ENCODE measurements at regions not wholly inside any gene's neighbourhood (a gene's known extent, or its start where the extent isn't known, plus 50 kb on each side); places are given as distances from the start of the nearest gene placed in this dataset.
"Not testable (repeated sequence)": the region's sequence is repeated elsewhere in the genome, so short reads cannot be mapped to it uniquely, and the experiment has no call there.

DNA sequence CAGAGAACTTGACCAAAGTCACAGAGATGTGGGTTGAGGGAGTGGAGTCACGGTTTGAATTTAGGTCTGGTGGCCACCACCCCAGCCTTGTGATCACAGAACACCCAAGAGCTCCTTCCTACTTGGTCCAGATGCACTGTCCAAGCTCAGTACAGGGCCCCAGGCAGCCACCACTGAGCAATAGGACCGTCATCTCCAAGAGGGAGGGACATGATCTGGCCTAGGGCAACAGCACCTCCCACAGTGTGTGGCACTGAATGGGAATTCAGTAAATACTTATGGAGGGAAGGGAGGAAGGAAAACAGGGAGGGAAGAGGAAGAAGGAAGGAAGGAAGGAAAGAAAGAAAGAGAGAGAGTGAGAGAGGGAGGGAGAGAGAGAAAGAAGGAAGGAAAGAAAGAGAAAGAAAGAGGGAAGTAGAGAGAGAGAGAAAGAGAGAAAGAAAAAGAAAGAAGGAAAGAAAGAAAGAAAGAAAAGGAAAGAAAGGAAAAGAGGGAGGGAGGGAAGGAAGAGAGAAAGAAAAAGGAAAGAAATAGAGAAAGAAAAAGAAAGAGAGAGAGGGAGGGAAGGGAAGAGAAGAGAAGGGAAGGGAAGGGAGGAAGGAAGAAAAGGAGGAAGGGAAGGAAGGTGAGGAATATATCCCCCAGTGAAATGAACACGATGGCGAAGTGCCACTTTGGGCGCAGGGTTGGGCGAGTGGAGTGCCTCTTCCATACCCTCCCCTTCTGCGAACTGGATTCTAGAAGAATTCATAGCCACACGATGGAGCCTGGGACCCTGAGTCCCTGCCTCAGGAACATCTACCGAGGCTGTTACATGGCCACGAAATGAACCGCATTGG lies 243.7 kb downstream of the TFAP2C start:
- DNase-seq (ENCODE audit: low spot score): no peak

DNA sequence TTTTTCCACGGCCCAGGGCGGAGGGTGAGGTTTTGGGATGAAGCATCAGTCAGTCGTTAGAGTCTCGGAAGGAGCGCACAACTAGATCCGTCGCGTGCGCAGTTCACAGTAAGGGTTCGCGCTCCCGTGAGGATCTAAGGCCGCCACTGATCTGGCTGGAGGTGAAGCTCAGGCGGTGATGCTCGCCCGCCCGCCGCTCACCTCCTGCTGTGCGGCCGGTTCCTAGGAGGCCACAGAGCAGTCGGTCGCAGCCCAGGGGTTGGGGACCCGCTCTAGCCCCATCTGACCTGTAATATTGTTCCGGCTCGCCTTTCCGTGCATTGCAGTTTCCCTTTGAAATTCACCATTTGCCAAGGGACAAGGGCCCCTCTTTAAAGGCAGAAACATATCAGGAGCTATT lies 244.7 kb downstream of the TFAP2C start:
- DNase-seq (ENCODE audit: low spot score): no peak

DNA sequence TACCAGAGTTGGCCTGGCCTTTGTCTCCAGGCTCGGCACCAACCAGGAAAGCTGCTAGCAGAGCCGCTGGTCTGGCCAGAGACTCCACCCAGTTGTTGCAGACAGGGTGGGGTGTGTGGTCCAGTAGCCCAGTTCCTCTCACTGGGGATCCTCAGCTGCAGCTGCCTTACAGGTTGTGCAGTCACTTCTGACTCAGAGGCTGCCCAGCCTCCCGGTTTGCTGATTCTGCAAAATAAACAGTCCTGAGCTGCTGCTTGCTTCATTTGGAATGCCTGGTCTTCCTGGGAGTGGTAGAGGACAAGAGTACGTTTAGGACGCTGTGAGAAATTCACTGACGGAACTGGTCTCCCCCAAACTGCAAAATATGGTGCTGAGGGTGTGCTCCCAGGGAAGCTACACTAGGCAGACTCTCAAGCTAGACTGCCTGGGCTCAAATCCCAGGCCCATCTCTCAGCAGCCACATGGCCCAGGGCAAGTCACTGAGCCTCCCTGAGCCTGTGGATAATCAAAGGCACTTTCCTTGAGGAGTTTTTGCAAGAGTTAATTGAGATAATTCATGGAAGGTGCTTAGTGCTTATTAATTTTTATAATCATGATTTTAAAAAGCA lies 246.1 kb downstream of the TFAP2C start:
- DNase-seq (ENCODE audit: low spot score): peak; percentile 97

DNA sequence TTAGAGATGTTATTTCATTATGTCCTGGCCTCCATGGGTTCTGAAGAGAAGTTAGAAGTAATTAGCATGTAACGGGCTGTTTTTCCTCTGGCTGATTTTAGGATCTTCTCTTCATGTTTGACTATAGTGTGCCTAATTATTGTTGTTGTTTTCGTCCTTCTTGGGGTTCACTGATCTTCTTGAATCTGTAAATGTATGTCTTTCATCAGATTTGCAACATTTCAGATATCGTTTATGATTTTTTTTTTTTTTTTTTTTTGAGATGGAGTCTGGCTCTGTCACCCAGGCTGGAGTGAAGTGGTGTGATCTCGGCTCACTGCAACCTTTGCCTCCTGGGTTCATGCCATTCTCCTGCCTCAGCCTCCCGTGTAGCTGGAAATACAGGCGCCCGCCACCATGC lies 246.7 kb downstream of the TFAP2C start:
- DNase-seq (ENCODE audit: low spot score): no peak

DNA sequence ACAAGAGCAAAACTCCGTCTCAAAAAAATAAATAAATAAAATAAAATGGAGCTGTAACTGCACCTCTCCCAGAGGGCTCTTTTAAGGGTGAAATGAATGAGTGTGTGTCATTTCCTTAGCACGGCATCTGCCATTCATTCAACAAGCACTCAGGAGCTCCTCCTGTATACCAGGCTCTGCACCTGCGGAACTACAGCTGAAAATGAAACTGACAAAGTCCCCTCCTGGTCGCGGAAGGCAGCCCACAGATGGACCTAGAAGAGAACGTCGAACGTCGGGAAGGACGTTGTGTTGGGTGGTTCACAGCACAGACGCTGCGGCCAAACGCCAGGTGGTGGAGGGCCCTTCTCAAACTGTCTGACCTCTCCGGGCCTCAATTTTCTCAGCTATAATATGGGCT lies 256.4 kb downstream of the TFAP2C start:
- no peak for DNase-seq (ENCODE audit: low spot score)

DNA sequence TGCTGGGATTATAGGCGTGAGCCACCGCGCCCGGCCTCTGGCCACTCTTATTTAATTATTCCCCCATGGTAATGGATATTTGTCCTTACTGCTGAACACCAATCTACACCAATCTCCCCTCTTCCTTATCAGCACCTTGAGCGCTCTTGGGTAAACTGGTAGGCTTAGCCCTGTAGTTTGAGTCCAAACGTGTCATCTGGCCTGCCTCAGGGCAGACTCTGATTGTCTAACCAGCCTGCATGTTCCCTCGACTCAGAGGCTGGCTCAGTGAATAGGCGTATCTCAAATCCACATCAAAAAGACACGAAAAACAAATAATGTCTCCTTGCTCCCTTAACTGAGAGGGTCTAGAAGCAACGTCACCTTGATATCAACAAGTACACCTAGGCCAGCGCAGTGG lies 260.9 kb downstream of the TFAP2C start:
- DNase-seq (ENCODE audit: low spot score): no peak

DNA sequence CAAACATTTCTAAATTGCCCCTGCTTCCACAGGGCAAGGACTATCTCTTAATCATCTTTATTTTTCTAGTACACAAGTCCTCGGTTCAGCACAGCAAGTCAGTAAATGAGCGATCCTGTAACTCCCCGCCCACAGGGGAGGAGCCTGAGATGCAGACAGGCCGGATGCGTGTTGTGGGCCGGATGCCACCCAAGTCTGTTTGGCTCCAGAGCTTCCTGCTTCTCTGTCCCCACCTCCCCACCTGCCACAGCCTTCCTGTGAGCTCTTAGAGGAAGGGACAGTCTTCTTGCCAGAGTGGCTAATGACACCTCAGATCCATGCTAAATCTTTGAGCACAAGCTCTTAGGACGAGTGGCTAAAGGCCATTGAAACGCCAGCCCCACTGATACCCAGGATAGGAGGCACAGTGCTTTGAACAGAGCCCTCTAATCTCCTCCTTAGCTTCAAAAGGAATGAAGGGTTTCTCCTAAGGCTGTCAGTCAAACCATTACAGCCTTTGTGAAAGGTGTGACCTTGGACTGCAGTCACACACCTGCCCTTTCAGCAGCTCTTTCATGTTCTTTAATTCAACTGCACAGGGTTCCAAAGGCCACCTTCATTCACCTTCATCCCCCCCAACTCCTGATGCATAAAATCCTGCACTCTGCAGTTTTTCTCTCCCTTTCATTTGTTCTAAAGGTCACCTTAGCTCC lies 264.3 kb downstream of the TFAP2C start:
- no peak for DNase-seq (ENCODE audit: low spot score)

DNA sequence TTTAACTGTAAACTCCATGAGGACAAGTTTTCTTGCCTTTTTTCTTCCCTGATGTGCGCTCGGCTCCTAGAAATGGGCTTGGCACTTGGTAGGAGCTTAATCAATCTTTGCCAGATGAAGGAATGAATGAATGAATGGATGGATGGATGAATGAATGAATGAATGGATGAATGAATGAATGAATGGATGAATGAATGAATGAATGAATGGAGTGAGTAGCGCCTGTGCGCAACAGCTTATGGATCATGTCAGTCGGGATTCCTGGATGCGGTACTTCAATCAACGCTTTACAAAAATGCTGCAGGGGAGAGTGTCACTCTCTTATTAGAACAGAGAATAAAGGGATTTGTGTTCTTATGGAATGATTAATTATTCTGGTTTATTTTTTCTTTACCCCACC lies 267.3 kb downstream of the TFAP2C start:
- DNase-seq (ENCODE audit: low spot score): no peak

DNA sequence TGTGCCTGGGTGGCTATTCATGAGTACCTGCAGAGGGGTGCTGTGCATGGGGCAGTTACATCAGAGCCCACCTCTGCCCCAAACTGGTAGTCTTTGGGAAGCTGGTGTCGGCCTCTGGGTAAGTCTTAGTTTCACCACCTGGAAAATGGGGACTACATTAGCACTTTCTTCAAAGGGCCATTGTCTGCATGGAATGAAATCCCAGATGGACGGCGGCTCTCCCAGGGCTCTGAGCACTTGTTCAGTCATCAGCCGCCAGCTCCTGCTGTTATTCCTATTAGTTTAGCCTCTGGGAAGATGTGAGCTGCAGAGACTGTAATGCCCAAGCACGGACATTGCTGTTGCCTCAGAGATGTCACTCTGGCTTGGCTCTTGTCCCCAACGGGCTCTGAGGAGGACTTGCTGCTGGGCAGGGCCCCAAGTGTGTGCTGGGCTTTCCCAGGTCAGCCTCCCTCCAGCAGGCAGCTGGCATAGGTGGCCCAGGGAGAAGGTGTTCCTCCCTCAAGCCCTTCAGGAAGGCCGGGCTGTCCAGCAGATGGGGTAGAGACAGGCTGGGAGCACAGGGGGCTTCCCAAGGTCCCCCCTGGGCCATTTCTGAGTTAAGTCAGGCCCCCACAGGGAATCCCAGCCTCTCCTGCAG lies 268.3 kb downstream of the TFAP2C start:
- no peak for DNase-seq (ENCODE audit: low spot score)

DNA sequence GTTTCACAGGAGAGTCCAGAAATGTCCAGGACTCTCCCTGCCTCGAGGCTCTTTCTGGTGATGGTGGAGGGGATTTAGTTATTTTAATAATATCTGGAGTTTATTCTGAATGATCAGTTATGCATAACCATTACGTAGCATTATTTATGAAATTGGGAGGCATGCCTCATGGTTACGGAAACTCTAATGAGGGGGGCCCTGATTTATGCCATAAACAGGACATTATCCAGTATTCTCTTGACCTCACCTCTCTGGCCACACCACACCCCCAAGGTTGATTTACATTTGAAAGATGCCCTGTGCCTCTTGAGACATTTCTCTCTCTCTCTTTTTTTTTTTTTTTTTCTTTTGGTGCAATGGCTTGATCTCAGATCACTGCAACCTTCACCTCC lies 268.8 kb downstream of the TFAP2C start:
- DNase-seq (ENCODE audit: low spot score): no peak

DNA sequence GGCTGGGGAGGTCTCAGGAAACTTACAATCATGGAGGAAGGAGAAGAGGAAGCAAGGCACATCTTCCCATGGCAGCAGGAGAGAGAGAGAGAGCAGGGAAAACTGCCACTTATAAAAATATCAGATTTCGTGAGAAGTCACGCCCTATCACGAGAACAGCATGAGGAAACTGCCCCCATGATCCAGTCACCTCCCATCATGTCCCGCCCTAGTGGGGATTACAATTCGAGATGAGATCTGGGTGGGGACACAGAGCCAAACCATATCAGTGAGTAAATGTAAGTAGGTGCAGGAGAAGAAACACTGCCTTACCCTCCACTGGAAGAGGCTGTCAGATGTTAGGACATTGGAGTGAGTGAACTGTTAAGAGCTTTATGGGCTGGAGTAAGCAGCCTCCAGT lies 270.4 kb downstream of the TFAP2C start:
- no peak for DNase-seq (ENCODE audit: low spot score)

DNA sequence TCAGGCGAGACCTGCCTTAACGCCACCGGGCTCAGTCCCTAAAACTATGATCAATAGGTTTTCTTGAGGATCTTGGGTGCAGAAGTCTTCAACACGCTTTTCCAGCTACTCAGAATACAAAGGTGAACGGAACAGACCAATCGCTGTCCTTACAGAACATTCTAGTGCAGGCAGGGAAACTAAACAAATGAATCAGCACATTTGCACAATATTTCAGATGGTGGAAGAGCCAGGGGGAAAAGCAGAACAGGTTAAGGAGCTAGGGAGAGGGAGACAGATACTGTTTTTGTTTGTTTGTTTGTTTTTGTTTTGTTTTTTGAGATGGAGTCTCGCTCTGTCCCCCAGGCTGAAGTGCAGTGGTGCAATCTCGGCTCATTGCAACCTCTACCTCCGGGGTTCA lies 271.1 kb downstream of the TFAP2C start:
- no peak for DNase-seq (ENCODE audit: low spot score)

DNA sequence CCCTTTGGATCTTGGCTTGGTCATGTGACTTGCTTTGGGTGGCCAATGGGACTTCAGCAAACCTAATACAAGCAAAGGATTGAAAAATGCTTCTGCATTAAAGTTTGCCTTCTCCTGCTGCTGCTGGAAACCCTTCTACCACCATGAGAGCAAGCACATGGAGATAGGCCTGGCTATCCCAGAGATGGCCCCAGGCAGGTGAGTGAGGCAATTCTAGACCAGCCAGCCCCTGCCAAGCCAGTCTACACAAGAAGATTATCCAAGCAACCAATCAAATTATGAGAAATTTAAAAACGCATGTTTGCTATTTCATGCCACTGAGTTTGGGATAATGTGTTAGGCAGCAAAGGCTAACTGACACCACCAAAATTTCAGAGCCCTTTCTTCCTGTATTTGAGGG lies 274.3 kb downstream of the TFAP2C start:
- DNase-seq (ENCODE audit: low spot score): no peak

DNA sequence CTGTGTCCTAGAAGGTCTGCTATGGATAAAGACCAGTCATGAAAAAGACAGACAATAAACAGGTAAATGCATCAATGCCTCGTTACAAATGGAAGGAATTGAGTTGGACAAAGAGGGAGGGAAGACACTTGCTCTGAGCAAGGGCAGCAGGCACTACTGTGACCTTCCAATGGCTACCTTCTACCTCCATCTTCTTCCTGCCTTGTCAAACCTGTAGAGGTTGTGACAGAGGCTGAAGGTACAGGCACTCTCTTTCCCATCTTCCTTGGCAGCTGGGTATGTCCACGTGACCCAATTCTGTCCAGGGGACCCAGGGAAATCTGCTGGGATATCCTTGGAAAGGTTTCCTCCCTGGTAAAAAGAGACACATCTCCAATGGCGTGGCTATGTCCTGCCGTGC lies 274.8 kb downstream of the TFAP2C start:
- no peak for DNase-seq (ENCODE audit: low spot score)

DNA sequence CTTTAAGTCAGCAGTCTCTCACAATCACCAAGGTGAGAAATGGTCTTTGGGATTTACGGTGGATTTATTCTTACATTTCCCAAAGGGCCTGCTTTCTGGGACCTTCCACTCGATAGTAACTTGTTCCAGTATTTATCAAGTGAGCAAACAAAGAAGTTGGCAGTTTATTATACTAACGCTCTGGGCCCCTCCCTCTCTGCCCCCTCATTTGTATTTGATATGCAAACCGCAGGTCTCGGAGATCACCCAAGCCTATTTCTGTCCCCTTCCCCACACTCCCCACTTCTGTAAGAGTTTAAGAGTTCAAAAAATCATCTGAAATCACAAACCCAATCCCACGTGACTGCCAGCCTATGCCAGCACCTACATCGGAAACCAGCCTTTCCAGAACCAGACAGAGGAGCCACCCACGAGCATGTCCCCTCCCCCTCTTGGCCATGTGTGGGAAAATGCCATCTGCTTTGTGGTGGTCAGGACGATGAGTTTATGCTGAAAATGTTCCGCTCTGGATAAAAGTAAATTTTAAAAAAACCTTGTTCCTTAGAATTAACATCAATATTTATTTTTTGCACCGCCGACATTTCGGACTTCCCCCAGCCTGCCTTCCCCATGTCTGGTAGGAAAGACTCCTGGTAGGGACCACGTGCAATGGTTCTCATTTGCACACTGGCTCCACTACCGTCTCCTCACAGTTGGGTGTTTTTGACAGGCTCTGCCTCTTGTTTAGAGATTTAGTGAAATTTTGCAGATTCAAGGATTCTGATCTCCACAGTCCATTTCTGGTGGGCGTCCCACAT lies 281.0 kb downstream of the TFAP2C start:
- no peak for DNase-seq (ENCODE audit: low spot score)

DNA sequence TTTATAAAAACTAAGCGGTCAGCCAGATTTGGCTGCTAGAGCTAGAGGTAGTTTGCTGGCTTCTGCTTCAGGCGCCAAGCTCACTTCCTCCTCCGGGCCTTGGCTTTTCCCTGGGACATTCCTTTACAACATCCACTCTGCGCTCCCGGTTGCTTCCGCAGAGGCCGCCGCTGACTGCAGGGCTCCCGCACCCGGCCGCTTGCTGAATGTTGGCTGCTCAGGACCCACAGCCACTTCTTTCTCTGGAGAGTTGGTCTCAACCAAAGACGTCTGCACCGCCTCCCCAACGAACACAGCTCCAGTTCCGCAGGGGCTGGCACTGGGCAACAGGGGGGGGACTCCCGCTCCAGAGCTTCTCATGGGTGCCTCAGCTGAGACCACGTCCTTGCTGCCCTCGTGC lies 282.8 kb downstream of the TFAP2C start:
- DNase-seq (ENCODE audit: low spot score): no peak

DNA sequence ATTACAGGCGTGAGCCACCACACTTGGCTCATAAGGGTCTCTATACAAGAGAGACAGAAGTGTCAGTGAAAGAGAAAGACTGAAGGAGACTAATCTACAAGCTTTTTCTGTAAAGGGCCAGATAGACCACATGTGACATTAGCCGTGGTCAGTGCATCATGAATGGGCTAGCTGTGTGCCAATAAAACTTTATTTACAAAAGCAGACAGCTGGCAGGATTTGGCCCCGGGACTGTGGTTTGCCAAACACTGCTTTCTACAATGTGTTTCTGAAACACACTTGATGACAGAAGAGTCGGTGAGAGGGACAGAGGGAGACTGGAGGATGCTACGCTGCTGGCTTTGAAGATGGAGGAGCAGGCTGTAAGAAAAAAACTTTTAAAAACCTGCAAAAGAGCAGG lies 285.4 kb downstream of the TFAP2C start:
- no peak for DNase-seq (ENCODE audit: low spot score)

DNA sequence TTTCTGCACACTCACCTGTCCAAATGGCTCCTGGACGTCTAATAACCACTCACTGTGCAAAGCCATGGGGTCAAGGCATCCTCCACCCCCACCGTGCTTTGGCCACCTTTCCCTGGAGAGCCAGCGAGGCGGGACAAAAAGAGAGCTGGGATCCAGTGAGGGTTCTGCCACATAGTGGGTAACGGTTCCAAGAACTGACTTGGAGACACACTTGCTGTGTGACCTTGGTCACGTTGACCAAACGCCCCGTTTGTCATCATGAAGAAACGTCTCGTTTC lies 287.2 kb downstream of the TFAP2C start:
- DNase-seq (ENCODE audit: low spot score): no peak

DNA sequence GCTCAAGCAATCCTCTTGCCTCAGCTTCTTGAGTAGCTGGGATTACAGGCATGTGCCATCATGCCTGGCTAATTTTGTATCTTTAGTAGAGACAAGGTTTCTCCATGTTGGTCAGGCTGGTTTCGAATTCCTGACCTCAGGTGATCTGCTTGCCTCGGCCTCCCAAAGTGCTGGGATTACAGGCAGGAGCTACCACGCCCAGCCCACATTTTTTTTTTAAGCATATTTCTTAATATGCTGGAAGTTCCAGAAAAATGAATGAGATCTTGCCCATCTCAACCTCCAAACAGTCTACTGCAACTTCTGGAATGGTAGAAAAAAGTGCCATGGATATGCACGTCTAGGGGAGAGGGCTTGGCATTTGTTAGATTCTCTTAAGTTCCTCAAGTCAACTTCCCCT lies 290.9 kb downstream of the TFAP2C start:
- not testable (repeated sequence) for DNase-seq (ENCODE audit: low spot score)

DNA sequence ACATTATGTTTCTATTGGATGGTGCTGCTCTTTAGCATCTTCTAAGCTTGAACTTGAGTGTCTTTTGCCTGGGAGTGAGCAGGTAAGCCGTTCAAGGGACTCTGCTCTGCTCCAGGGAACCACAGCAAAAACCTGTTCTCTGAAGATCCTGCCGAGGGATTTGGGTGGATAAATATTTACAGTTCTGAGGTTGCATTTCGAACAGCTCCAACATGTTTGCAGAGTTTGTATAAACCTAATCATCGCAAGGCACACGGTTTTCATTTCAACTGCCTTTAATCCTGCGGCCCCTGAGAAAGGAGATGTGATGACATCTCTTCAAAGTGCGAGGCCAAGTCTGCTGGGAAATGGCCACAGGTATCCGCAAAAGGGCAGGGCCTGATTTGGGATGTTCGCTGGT lies 293.4 kb downstream of the TFAP2C start:
- DNase-seq (ENCODE audit: low spot score): no peak

DNA sequence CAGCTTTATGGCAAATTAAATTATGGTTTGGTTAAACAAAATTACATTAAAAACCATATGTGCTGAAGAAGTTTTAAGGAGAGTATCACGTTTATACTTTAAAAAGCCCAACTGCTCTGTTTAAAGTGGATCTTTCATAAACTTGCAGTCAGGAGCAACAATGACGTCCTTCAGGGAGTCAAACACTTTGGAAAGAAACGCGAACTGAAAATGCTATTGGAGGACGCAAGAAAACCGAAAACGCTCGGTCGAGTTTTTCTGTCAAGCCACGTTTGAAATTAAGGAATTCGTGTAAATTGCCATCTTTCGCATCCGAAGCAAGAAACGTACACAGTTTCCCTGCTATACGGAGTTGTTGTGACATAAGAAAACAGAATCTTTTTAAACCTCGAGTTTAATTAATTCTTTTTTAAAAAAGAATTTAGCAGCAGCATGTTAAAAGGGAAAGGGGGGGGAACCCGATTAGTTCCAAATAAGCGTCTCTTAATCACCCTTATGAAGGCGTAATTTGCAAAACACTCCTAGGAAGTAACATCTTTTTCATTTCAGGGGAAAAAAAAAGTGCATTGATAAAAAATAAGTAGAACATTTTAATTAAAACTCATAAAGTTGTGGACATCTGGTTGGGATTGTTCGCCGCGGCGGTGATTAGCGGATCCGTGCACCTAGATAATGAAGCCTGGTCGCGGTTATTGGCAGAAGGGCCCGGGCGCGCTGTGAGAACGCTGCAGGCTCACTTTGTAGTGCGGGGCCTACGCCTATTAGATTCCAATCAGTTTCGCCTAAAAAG lies 295.4 kb downstream of the TFAP2C start:
- no peak for DNase-seq (ENCODE audit: low spot score)
